NCI-H748 treated with DMSO at 0.1 percent for 48 hours (cell line): ENCODE measurements at regions not wholly inside any gene's neighbourhood (a gene's known extent, or its start where the extent isn't known, plus 50 kb on each side); places are given as distances from the start of the nearest gene placed in this dataset.

Experiments used
- DNase-seq: peaks from one replicate; lab custom pipeline; 2025; lab: John Stamatoyannopoulos, UW

DNA sequence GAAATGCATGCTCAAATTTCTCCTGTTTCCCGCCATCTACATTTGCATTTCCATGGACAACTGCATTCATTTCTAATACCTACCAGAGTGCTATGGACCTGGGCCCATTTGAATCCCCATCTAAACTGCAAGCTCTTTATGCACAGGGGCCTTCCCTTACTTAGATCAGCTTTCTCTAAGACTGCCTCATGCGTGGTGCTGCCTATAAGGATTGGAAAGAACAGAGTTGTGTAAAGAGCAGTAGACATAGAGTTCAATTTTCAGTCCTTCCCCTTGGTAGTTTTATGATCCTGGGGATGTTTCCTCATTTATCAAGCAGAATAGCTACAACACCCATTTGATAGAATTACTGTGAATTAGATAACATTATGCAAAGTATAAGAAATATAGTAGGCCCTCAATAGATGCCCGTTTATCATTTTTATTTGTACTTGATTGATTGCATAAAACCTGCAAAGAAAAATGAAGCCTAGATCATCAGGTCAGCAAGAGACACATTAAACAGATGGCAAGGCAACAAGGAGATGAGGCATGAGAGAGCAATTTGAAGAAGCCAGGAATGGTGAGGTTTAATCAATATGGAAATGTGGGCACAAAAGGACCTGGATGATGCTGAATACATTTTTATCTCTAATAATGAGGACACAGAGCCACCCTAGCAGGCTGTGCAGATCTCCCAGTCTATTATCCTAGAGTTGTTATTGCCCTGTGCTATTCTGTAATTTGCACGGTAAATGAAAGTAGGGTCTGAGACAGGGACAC, 359.7 kb downstream of the FAM181B start:
- no peak for DNase-seq

DNA sequence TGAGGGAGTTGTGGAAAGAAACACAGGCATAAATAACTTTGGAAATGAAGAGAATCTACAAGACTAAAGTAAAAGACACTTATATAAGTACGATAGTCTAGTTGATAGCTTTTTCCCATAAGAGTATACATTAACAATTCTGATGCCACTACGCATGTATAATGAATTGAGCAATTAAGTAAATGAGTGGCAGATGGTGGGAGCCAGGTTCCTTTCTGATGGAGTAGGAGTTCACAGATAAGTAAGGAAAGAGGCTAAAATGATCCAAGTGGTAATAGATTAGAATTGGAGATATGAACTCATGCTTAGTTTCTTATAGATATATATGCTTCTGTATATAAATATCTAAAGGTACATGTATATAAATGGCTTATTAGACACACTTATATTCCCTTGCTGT, 368.3 kb downstream of the FAM181B start:
- DNase-seq: no peak

DNA sequence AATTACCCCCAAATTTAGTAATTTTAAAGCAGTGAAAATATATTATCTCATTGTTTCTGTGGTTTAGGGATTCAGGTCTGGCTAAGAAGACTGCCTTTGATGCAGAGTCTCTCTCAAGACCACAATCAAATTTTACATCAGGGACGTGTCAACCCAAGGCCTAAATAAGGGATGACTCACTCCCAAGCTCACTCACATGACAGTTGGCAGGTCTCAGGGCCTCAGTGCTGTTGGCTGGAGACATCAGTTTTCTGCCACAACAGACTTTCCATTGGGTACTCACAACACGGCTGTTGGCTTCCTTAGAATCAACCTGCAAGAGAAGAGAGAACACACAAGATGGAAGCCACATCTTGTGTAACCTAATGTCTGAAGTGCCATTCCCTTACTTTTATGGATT, 377.3 kb downstream of the FAM181B start:
- DNase-seq: no peak

DNA sequence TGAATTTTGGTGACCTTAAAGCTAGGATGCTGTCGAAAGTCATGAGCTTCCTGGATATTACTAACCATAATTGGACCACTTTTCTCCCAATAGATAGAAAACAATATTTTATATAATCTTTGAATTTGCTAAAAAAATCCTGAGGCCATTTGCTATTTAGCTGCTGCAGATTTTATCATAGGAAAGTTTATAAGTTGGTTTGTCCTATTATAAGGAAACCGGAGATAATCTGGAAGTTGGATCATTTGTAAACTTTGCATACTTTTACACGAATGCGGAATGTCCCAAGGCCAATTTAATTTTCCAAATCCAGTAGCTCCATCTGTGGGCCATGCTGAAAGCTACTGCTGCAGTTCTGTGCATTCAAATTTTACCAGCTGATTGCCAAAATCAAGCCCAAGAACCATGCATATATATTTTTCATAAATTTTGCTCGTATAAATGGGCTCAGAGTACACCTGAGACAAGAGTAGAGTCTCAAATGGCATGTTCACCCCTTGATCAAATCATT, 378.3 kb downstream of the FAM181B start:
- DNase-seq: no peak

DNA sequence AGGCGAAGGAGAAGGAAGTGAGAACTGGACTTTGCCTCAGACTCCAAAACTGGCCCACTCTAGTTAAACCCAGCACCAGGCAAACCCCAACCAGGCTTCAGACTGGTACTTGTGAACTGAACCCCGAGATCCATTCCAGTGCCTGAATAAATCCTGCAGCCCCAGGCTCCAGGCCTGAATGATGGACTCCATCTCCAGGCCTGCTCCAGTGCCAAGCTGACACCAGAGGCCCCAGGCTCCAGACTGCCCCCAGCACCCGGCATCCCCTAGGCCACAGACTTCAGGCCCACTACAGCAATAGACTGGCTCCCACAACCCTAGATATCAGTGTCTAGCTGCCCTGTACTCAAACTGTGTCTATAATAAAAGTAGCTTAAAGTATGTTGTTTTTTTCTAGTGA, 406.8 kb downstream of the FAM181B start:
- no peak for DNase-seq

DNA sequence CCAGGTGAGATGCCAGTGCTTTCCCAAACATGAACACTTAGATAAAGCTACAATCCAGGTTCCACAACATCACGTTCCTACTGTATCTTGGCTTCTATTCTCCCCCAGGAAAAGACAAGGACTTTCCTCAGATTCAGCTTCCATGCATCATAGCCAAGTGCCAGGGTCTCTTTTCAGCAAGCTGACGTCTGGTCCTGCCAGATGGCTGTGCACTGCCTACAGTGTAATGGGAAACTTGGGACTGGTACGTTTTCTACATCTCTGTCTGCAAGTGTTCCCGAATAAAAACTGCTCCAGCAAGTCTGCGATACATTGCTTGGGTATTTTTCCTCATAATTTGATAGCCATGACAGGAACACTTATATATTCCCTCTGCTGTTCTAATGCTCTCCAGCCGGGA, 412.5 kb downstream of the FAM181B start:
- DNase-seq: no peak

DNA sequence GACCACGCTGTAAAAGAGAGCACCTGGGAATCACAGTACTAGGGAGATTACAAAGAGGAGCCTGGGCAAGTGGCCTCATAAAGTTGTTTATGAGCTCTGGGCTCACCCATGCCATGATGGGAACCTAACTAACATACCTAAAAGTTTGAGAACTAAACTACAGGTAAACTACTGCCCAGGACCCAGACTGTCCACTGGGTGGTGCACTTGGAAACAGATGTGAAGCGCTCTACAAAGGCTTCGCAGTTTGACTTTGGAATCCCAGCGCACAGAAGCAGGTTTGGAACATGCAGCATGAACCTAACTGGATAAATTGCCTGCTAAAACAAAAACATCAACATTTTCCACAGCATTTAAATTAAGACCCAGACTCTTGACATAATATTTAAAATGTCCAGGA, 418.6 kb downstream of the FAM181B start:
- DNase-seq: peak; percentile 12

DNA sequence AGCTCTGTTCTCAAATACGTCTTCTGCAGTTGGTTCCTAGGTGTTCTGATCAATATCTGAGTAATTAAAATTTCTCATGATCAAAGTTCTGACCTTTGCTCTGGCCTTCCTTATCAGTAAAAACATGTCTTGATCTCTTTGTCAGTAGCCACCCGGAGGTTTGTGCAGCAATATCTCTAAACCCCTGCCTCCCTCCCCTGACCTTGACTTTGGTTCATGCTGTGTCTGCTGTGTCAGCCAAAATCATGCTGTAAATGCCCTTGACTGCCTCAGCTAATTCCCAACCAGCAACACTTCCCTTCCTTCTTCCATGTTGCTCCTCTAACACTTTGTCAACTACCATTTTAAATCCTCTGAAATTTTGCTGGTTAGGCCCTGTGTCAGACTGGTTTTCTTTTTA, 424.7 kb downstream of the FAM181B start:
- DNase-seq: no peak

DNA sequence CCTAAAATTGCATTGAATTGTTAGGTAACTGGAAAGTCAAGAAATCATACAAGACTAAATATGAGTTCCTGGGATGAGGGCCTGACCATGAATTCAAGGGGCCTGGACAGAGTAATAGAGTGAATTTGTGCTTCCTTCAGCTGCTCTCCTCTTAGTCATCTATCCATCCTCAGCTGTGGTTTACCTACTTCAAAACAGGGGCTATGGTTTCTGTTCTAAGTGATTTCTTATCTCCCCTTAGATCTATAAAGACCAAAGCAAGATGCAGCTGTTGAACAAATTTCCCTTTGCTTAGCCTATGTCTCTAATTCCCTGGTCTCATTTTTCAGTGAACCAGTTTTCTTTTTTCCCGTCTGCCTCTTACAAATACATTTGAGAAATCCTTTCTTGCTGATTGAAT, 428.5 kb downstream of the FAM181B start:
- DNase-seq: no peak

DNA sequence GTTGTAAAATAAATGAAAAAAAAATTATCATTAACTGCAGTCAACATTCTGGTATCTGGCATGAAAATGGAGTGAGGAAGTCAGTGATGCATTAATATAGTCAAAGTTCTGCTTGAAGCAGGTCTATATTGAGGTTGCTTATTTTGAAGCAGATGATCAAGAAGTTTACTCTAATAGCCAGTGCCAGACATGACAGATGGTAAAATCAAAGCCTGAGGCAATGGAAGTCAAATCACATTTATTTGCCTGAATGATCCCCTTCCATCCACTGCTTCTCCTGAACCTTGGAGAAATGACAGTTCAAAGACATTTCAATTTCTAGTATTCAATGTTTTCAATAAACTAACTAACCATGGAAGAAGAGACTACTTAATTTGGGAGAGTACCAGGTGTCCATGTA, 430.0 kb downstream of the FAM181B start:
- DNase-seq: no peak

DNA sequence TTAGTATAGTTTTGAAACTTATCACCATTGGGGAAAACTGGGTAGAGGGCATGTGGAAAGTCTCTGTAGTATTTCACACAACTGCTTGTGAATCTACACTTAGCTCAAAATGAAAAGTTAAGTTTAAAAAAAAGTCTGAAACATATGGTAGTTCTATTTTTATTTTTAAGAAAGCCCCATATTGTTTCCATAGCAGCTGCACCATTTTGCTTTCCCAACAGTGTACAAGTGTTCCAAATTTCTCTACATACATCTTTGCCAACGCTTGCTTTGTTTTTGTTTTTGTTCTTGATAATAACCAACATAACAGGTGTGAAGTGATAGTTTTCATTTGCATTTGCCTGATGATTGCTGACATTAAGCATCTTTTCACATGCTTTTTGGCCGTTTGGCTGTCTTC, 445.2 kb downstream of the FAM181B start:
- no peak for DNase-seq

DNA sequence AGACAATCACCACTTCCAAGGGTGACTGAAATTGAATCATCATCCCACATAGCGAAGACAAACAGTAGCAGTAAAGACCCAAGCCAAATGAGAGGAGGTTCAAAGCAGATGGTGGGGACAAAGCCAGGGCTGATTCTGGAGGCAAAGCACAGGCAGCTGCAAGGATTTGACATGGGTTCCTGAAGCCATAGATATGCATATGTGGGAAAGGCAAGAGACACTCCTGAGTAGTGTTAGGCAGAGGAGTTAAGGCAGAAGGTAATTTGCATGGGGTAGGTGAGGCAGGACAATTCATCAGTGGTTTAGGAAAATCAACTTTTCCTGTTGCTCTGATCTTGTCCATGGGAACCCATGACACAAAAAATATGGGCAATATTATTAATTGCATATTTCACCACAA, 462.8 kb downstream of the FAM181B start:
- DNase-seq: no peak

DNA sequence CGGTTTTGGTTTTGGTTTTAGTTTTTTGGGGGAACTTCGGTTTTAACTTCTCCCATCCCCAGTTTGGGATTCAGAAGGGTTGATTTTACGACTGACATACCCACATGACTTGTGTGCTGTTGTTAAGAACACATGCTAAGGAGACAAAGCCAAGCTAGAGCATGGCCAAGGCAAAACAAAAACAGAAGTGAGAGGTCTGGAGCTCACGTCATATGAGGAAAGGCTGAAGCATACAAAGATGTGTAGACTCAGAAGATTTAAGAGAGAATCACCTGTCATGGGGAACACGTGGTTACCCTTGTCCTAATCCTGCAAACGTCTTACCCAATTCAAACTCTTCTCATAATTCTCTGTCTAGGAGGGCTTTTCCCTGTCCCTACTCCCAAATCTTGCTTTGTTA, 465.0 kb downstream of the FAM181B start:
- no peak for DNase-seq

DNA sequence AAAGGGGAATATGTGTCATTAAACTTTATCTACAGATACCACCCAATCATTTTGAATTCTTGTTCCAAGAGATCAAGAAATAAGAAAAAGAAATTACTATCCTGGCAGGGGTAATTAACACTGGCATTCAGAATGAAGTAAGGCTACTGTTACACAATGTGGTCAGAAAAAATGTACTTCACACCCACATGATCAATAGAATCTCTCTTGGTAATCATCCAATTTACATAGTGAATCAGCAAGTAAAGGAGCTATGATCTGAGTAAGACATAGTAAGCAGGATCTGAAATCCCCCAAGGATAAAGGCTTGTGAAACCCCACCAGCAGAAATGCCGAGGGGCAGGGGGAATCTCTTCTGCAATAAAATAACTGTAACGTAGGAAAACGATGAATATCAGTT, 466.5 kb downstream of the FAM181B start:
- DNase-seq: no peak

DNA sequence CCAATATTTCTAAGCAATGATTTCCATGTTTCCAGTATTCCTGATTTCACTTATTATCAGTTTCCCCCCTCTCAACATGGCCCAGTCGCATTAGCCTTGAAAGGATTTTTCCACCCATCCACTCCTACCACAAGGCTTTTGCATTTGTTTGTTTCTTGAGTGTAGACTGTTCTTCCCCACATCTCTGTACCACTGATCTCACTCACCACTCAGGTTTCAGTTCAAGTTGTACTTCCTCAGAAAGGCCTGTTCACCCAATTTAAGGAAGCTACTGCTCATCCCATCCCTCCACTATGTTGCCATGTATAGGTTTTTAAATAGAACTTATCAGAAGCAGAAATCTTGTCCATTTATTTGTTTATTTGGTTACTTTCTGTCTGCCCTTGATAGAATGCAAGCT, 472.3 kb downstream of the FAM181B start:
- DNase-seq: no peak

DNA sequence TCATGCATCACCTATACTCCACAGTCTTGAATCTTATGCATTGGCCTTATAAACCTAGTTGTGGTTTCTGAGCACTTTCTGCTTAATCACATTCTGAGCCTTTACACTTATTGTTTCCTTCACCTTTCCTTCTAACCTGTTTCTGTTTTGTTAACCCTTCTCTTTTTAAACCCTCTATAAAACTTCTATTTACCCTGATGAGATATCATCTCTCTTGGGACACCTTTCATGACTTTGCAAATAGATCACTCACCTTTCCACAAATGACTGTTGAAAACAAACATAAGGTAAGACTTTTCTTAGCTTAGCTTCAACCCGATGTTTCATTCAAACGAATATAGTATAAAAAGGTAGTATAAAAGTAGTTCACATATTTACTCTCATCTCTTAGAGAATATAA, 483.6 kb downstream of the FAM181B start:
- DNase-seq: no peak

DNA sequence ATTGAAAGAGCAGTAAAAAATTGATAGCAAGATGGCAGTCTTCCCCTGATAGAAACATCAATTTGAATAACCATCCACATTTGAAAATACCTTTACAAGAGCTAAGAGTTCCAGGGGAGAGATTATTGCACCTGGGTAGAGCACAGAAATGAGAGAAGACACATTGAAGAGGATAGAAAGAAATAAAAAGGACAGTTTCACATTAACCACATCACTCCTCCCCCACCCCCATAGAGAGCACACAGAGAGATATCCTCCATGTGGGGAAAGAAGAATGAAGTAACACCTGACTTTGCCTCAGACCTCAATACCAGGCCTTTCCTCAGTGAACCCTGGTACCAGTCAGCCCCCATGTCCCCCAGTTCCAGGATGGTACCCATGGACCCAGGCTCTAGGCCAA, 486.7 kb downstream of the FAM181B start:
- DNase-seq: no peak

DNA sequence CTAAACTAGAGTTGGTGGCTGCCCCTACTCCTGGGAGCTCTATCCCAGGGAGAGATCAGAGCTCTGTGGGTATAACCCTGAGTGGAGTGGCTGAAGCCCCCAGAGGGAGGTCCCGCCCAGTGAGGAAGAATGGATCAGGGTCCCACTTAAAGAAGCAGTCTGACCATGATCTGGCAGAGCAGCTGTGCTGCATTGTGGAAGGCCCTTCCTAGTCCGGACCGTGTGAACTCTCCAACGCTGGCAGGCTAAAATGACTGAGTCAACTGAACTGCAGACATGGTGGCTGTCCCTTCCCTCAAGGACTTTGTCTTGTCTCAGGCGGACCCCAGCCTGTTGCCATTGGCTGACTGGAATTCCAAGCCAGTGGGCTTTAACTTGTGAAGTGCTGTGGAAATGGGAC, 494.2 kb downstream of the FAM181B start:
- DNase-seq: no peak

DNA sequence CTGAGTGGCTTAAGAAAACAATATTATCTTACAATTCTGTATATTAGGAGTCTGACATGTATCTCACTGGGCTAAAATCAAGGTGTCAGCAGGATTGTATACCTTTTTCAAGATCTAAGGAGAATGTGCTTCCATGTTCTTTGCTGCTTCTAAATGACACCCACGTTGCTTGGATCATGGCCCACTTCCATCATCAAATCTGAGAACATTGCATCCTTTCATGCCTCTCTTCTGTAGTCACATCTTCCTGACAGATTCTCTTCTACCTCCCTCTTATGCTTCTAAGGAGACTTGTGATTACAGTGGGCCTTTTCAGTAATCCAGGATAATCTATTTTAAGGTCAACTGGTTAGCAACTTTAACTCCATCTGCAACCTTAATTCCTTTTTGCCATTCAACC, 499.4 kb downstream of the FAM181B start:
- no peak for DNase-seq

DNA sequence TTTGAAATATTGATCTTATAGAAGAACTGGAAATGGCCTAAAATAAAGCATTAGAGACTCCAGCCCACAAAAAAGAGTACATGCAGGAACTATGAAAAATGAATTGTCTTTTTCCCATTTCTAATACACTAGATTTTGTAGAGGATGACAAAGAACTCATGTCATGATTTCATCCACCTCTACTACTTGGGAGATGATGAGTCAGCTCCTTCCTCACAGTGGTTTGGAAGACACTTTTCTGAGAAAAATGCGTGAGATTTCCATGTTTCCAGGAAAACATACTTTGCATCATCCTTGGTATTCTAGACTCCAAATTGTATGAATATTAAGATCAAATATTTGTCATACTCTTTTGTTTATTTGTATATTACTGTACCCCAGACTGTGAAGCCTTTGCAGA, 500.5 kb downstream of the FAM181B start:
- DNase-seq: no peak

DNA sequence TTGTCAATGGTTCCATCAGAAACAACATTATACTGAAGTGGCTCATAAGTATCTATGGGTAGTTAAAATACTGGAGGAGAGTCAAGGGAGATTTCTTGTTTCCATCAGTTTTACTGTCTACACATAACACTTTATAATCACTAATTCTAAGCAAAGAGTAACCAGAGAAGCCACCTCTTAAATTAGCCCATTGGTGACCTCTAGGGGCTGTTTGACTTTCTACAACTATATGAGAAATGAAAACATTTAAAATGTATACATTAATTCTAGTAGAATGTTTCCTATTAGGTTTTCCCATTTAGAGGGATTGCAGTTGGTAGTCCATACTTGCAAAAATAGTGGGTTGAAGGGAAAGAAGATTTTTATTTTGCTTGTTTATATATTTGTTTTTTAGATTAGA, 504.3 kb downstream of the FAM181B start:
- peak; percentile 9 for DNase-seq

DNA sequence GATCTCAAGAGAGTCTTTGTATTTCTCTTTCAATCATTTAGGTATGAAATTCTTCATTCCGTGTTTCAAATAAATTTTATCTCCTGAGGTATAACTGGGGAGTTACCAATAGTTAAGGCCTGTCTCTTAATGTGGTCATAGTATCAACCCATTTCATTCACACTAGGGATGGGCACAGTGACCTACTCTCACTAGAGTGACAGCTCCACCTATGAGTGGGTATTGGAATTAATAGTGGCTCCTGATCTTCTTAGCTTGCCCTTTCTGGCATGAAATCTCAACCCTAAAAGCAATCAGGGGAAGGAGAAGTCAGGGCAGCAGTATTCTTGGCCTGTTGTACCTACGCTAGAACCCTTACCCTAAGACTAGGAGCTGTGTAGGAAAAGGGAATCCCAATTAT, 507.7 kb downstream of the FAM181B start:
- no peak for DNase-seq

DNA sequence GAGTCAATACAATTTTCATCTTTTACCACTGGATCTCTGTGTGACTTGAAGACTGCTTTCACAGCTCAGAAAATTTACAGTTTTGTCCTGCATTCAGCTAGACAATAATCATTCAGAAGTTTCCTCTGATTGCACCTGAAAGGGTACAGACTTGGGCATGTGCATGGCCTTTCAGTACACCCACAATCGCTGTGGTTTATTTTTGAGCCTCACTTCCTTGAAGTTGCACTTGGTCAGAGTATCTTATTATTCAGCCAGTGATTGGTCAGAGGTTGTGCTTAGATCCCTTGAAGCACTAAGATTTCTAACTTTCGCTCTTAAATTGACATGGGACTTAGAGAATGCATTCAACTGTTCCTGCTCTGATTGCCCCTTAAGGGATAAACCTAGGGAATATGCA, 508.2 kb downstream of the FAM181B start:
- DNase-seq: no peak

DNA sequence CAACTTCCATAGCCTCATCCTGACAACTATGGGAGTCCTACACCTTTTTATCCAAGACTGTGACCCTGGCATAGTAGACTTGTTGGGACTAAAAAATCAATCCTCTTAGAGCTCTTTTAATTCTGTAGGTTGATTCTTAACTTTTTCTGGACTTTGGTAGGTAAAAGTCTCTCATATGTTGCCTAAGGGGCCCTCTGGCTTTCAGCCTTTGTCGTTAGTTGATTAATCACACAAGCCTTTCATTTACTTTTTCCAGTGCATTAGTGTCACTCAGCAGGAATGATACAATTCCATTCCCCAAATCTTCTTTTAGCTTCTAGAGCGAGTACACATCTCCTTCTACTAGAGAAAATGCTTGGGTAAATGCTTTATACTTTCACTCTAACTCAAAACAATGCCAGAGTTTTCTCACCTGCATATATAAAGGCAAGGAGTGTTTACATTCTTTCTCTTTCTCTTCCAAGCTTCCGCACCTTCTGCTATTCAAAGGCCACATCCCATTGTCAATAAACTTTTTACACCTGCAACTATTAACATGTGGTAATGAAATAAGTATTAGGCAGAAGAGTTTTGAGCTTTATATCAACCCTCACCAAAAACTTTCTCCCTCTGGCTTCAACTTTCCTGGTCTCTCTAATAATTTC, 516.6 kb downstream of the FAM181B start:
- DNase-seq: no peak
